ENCODE measurements at regions not wholly inside any gene's neighbourhood (a gene's known extent, or its start where the extent isn't known, plus 50 kb on each side); places are given as distances from the start of the nearest gene placed in this dataset.

GRCh38 chr12:23433121-23433520, 516.3 kb downstream of the SOX5 start:
- no peak for TF ChIP-seq CTCF (conservative IDR thresholded peaks at IDR 0.05)
- no peak for TF ChIP-seq ZFX (IDR thresholded peaks at IDR 0.05)

All from C4-2B (cell line).